ENCODE measurements at regions not wholly inside any gene's neighbourhood (a gene's known extent, or its start where the extent isn't known, plus 50 kb on each side); places are given as distances from the start of the nearest gene placed in this dataset.

DNA sequence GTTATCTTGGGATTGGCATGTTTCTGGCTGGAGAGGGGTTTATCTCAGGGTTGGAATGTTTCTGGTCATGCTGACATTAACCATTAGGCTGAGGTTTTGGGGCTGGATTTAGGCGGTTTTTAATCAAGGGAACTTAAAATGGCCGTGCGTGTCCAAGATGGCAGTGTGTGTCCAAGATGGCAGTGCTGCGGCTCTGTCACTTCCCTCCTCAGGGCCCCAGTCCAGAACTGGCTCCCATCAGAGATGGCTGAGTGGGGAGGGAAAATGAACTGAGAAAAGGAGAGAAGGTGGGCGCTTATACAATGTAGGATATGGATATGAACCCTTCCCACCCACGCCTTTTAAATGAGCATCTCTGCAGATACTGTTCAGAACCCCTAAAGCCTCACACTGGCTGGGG, 175.5 kb upstream of the MYT1L start:
- no peak for TF ChIP-seq EZH2phosphoT487 (IDR thresholded peaks at IDR 0.05; ENCODE audit: low read depth)
- TF ChIP-seq, protein P1, sequence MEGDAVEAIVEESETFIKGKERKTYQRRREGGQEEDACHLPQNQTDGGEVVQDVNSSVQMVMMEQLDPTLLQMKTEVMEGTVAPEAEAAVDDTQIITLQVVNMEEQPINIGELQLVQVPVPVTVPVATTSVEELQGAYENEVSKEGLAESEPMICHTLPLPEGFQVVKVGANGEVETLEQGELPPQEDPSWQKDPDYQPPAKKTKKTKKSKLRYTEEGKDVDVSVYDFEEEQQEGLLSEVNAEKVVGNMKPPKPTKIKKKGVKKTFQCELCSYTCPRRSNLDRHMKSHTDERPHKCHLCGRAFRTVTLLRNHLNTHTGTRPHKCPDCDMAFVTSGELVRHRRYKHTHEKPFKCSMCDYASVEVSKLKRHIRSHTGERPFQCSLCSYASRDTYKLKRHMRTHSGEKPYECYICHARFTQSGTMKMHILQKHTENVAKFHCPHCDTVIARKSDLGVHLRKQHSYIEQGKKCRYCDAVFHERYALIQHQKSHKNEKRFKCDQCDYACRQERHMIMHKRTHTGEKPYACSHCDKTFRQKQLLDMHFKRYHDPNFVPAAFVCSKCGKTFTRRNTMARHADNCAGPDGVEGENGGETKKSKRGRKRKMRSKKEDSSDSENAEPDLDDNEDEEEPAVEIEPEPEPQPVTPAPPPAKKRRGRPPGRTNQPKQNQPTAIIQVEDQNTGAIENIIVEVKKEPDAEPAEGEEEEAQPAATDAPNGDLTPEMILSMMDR (IDR thresholded peaks at IDR 0.05; ENCODE audit: low read depth, low read length): no peak
- H3K27ac ChIP-seq (ENCODE audit: low read length): no peak overlapping the region
- H3K36me3 ChIP-seq (replicated peaks; ENCODE audit: low read depth, low read length): no peaks in the 10 kb centered on the region
- H3K4me1 ChIP-seq (ENCODE audit: low read length): peaks cover 8% of the 10 kb centered on the region
- no peaks in the 10 kb centered on the region for H3K27me3 ChIP-seq (ENCODE audit: low read depth, low read length)
- no peak overlapping the region for H3K4me2 ChIP-seq (ENCODE audit: low read length)
- no peak overlapping the region for H3K9ac ChIP-seq (ENCODE audit: low read length)
- no peak overlapping the region for H2AFZ ChIP-seq (ENCODE audit: low read depth, low read length)
- H4K20me1 ChIP-seq (ENCODE audit: insufficient read depth, low read length): no peaks in the 10 kb centered on the region
- H3K4me3 ChIP-seq (ENCODE audit: low read length): no peak overlapping the region
- no peaks in the 10 kb centered on the region for H3K79me2 ChIP-seq (ENCODE audit: low read length)
- H3K9me3 ChIP-seq (ENCODE audit: insufficient read depth, low read length): no peaks in the 10 kb centered on the region

DNA sequence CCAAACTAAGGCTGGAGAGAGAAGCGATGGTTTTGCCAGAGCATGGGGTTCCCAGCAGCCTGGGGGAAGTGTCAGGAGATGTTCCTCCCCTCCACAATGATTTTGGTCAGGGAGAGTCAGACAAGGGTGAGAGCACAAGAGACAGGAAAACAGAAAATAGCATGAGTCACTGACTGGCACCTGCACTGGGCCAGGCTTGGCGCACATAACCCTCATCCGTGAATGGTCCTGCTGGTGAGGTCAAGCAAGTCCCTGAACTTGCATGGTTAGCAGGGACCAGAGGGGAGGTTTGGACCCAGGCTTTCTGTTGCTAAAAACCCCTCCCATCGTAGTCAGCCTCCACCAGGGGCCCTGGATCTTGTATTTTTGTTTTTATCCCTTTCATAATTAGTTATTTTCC, 174.5 kb upstream of the MYT1L start:
- Histone ChIP-seq H2AFZ (ENCODE audit: low read depth, low read length) (no peak overlapping the region), H3K4me3 (ENCODE audit: low read length) (no peak overlapping the region), H3K9ac (ENCODE audit: low read length) (no peak overlapping the region), H3K4me2 (ENCODE audit: low read length) (no peak overlapping the region), H3K27me3 (ENCODE audit: low read depth, low read length) (no peaks in the 10 kb centered on the region), H3K79me2 (ENCODE audit: low read length) (no peaks in the 10 kb centered on the region), H3K36me3 (replicated peaks; ENCODE audit: low read depth, low read length) (no peaks in the 10 kb centered on the region), H4K20me1 (ENCODE audit: insufficient read depth, low read length) (no peaks in the 10 kb centered on the region), H3K9me3 (ENCODE audit: insufficient read depth, low read length) (no peaks in the 10 kb centered on the region), H3K27ac (ENCODE audit: low read length) (no peak overlapping the region), H3K4me1 (ENCODE audit: low read length) (peaks cover 8% of the 10 kb centered on the region)
- TF ChIP-seq EZH2phosphoT487 (IDR thresholded peaks at IDR 0.05; ENCODE audit: low read depth): no peak
- TF ChIP-seq, protein P1 (IDR thresholded peaks at IDR 0.05; ENCODE audit: low read depth, low read length): no peak

DNA sequence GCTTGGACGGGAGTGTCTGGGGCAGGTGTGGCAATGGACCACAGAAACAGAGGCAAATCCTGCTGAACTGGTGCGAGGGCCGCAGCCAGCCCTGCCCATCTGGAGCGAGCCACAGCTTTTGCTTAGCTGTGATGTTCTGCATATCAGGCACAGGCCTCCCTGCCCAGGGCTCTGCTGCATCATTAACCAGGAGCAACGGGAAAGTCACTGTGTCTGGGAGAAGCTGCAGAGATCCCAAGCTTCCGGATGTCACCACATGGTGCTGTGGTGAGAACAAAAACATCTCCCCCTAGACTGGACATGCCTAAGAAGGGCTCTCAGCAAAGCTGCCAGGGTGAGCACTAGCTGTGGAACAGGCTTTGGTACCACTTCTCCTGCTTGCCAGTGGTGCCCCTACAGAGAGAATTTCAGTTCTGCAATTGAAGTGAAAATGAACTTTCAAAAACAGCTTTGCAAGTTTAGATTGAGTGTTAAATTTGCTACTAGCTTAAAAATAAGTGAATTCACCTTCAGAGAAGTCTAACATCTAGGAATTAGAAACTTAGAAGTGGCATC, 172.9 kb upstream of the MYT1L start:
- no peak overlapping the region for H3K4me3 ChIP-seq (ENCODE audit: low read length)
- H3K4me1 ChIP-seq (ENCODE audit: low read length): peaks cover 8% of the 10 kb centered on the region
- no peaks in the 10 kb centered on the region for H3K79me2 ChIP-seq (ENCODE audit: low read length)
- no peak overlapping the region for H2AFZ ChIP-seq (ENCODE audit: low read depth, low read length)
- no peak overlapping the region for H3K4me2 ChIP-seq (ENCODE audit: low read length)
- no peaks in the 10 kb centered on the region for H3K9me3 ChIP-seq (ENCODE audit: insufficient read depth, low read length)
- H3K9ac ChIP-seq (ENCODE audit: low read length): no peak overlapping the region
- no peak overlapping the region for H3K27ac ChIP-seq (ENCODE audit: low read length)
- H3K27me3 ChIP-seq (ENCODE audit: low read depth, low read length): no peaks in the 10 kb centered on the region
- H4K20me1 ChIP-seq (ENCODE audit: insufficient read depth, low read length): no peaks in the 10 kb centered on the region
- TF ChIP-seq, protein P1 (IDR thresholded peaks at IDR 0.05; ENCODE audit: low read depth, low read length): no peak
- TF ChIP-seq EZH2phosphoT487 (IDR thresholded peaks at IDR 0.05; ENCODE audit: low read depth): no peak
- no peaks in the 10 kb centered on the region for H3K36me3 ChIP-seq (replicated peaks; ENCODE audit: low read depth, low read length)

DNA sequence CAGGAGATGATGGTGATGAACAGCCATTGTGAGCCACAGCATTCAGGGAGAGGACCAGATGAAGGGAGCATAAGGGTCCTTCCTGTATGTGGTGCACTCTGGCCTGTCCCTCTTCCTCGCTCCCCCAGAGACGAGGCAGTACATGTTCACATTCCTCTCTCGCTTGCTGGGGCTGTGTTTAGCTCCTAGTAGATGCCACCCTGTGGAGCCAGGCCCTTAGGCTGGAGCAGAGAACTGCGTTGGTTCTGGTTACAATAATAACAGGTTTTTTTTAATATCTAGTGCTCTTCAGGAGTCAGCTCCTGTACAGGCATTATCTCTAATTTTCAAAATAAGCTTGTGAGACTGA, 171.1 kb upstream of the MYT1L start:
- no peaks in the 10 kb centered on the region for H3K36me3 ChIP-seq (replicated peaks; ENCODE audit: low read depth, low read length)
- no peaks in the 10 kb centered on the region for H3K27me3 ChIP-seq (ENCODE audit: low read depth, low read length)
- no peaks in the 10 kb centered on the region for H3K79me2 ChIP-seq (ENCODE audit: low read length)
- no peaks in the 10 kb centered on the region for H3K9me3 ChIP-seq (ENCODE audit: insufficient read depth, low read length)
- H3K4me2 ChIP-seq (ENCODE audit: low read length): no peak overlapping the region
- H3K4me3 ChIP-seq (ENCODE audit: low read length): no peak overlapping the region
- no peaks in the 10 kb centered on the region for H4K20me1 ChIP-seq (ENCODE audit: insufficient read depth, low read length)
- no peak overlapping the region for H2AFZ ChIP-seq (ENCODE audit: low read depth, low read length)
- no peak overlapping the region for H3K27ac ChIP-seq (ENCODE audit: low read length)
- peaks cover 8% of the 10 kb centered on the region for H3K4me1 ChIP-seq (ENCODE audit: low read length)
- no peak for TF ChIP-seq EZH2phosphoT487 (IDR thresholded peaks at IDR 0.05; ENCODE audit: low read depth)
- TF ChIP-seq, protein P1 (IDR thresholded peaks at IDR 0.05; ENCODE audit: low read depth, low read length): no peak
- no peak overlapping the region for H3K9ac ChIP-seq (ENCODE audit: low read length)
